ENCODE measurements at regions not wholly inside any gene's neighbourhood (a gene's known extent, or its start where the extent isn't known, plus 50 kb on each side); places are given as distances from the start of the nearest gene placed in this dataset.

GRCh38 chr7:113199841-113200240, 81.5 kb upstream of the SMIM30 start:
- peak; percentile 42 for DNase-seq (ENCODE audit: low read depth, low spot score)
- ChIA-PET POLR2A (no interaction called here), CTCF (interaction anchor here (1.2 to 1.3 kb wide), 2 partner anchors 41 to 222 kb away, joined by 3 to 7 read pairs; no protein-coding TSS in a partner anchor)
- H3K4me3 ChIP-seq (ENCODE audit: low read depth, low read length) = no peak overlapping the region
- H3K27me3 ChIP-seq (ENCODE audit: control insufficient read depth, insufficient read depth, low read length) = no peaks in the 10 kb centered on the region
- H3K27ac ChIP-seq (ENCODE audit: low read depth, low read length) = no peak overlapping the region
- no peaks in the 10 kb centered on the region for H3K9me3 ChIP-seq (ENCODE audit: control insufficient read depth, insufficient read depth, low read length)
- no peak for TF ChIP-seq CTCF (IDR thresholded peaks at IDR 0.05; ENCODE audit: low read depth, low read length)

GRCh38 chr7:113199136-113199535, 80.8 kb upstream of the SMIM30 start:
- ChIA-PET POLR2A (no interaction called here), CTCF (interaction anchor here (1.2 to 1.3 kb wide), 2 partner anchors 40 to 222 kb away, joined by 3 to 7 read pairs; no protein-coding TSS in a partner anchor)
- TF ChIP-seq CTCF (IDR thresholded peaks at IDR 0.05; ENCODE audit: low read depth, low read length) = no peak
- Histone ChIP-seq H3K9me3 (ENCODE audit: control insufficient read depth, insufficient read depth, low read length) (no peaks in the 10 kb centered on the region), H3K4me3 (ENCODE audit: low read depth, low read length) (no peak overlapping the region), H3K27ac (ENCODE audit: low read depth, low read length) (no peak overlapping the region), H3K27me3 (ENCODE audit: control insufficient read depth, insufficient read depth, low read length) (no peaks in the 10 kb centered on the region)
- DNase-seq (ENCODE audit: low read depth, low spot score) = no peak

GRCh38 chr7:113198226-113198625, 79.9 kb upstream of the SMIM30 start:
- Histone ChIP-seq H3K4me3 (ENCODE audit: low read depth, low read length) (no peak overlapping the region), H3K9me3 (ENCODE audit: control insufficient read depth, insufficient read depth, low read length) (no peaks in the 10 kb centered on the region), H3K27ac (ENCODE audit: low read depth, low read length) (no peak overlapping the region), H3K27me3 (ENCODE audit: control insufficient read depth, insufficient read depth, low read length) (no peaks in the 10 kb centered on the region)
- TF ChIP-seq CTCF (IDR thresholded peaks at IDR 0.05; ENCODE audit: low read depth, low read length) = no peak
- no peak for DNase-seq (ENCODE audit: low read depth, low spot score)
- POLR2A ChIA-PET = no interaction called here
- CTCF ChIA-PET = interaction anchor here (1.2 kb wide), 1 partner anchor 38 kb away, joined by 3 read pairs; no protein-coding TSS in a partner anchor

- DNase-seq (ENCODE audit: low read depth, low spot score) = peak; percentile 51
- H3K9me3 ChIP-seq (ENCODE audit: control insufficient read depth, insufficient read depth, low read length) = no peaks in the 10 kb centered on the region
- no peaks in the 10 kb centered on the region for H3K27me3 ChIP-seq (ENCODE audit: control insufficient read depth, insufficient read depth, low read length)
- CTCF ChIA-PET = no interaction called here
- no peak for TF ChIP-seq CTCF (IDR thresholded peaks at IDR 0.05; ENCODE audit: low read depth, low read length)
- no peak overlapping the region for H3K4me3 ChIP-seq (ENCODE audit: low read depth, low read length)
- POLR2A ChIA-PET = no interaction called here
- H3K27ac ChIP-seq (ENCODE audit: low read depth, low read length) = no peak overlapping the region
Measured at GRCh38 chr7:113197274-113197673, 78.9 kb upstream of the SMIM30 start.

GRCh38 chr7:113188396-113188795, 70.0 kb upstream of the SMIM30 start:
- Histone ChIP-seq H3K4me3 (ENCODE audit: low read depth, low read length) (no peak overlapping the region), H3K27me3 (ENCODE audit: control insufficient read depth, insufficient read depth, low read length) (no peaks in the 10 kb centered on the region), H3K27ac (ENCODE audit: low read depth, low read length) (no peak overlapping the region), H3K9me3 (ENCODE audit: control insufficient read depth, insufficient read depth, low read length) (no peaks in the 10 kb centered on the region)
- ChIA-PET CTCF (interaction anchor here (8.6 kb wide), 1 partner anchor 29 kb away, joined by 40 read pairs; no protein-coding TSS in a partner anchor), POLR2A (no interaction called here)
- no peak for DNase-seq (ENCODE audit: low read depth, low spot score)
- no peak for TF ChIP-seq CTCF (IDR thresholded peaks at IDR 0.05; ENCODE audit: low read depth, low read length)

Measured in AG04450 (cell line).